A673 (cell line): ENCODE measurements at regions not wholly inside any gene's neighbourhood (a gene's known extent, or its start where the extent isn't known, plus 50 kb on each side); places are given as distances from the start of the nearest gene placed in this dataset.

Experiments
- BruUV-seq: library from RNA; stranded (reverse); fragments of 400-500 nt; replicated peaks from 2 replicates; lab custom pipeline; 2021; lab: Mats Ljungman, UMichigan
- CTCF ChIA-PET: fragments of 300-600 bp; sonication (Branson Sonifier 250); formaldehyde crosslinking; loops from one replicate; lab custom pipeline; 2022; ENCODE audit warnings: antibody characterized with exemption; lab: Charles Lee
- POLR2A ChIA-PET: fragments of 300-600 bp; sonication (Branson Sonifier 250); formaldehyde crosslinking; loops from one replicate; lab custom pipeline; 2022; ENCODE audit warnings: antibody characterized with exemption; ENCODE audit not compliant: low non-redundant PET; lab: Charles Lee
- DNase-seq: peaks from one replicate; pipeline ENCODE4 v3.0.0-alpha.2; 2015; ENCODE audit warnings: low spot score
- H3K27ac ChIP-seq: fragments of 200-600 bp; sonication (generic); 2 replicates; pipeline ENCODE4 v1.5.1; 2016; ENCODE audit warnings: mixed run types, low read depth, mild to moderate bottlenecking, mixed read lengths, antibody characterized with exemption, low read length; ENCODE audit not compliant: poor library complexity, severe bottlenecking
- H3K27me3 ChIP-seq: fragments of 200-600 bp; sonication (generic); replicated peaks from 2 replicates; pipeline ENCODE4 v1.6.1; 2017; ENCODE audit warnings: mixed run types, low read depth, mild to moderate bottlenecking, mixed read lengths, antibody characterized with exemption, low read length; ENCODE audit not compliant: insufficient read depth, poor library complexity
- H3K36me3 ChIP-seq: fragments of 200-600 bp; sonication (generic); 2 replicates; pipeline ENCODE4 v1.6.1; 2016; ENCODE audit warnings: mixed run types, mild to moderate bottlenecking, mixed read lengths, antibody characterized with exemption, low read length; ENCODE audit not compliant: insufficient read depth, poor library complexity, severe bottlenecking
- H3K4me1 ChIP-seq: fragments of 200-600 bp; sonication (generic); 2 replicates; pipeline ENCODE4 v1.6.1; 2017; ENCODE audit warnings: mixed run types, mild to moderate bottlenecking, mixed read lengths, antibody characterized with exemption, low read length; ENCODE audit not compliant: insufficient read depth, poor library complexity, severe bottlenecking
- H3K4me3 ChIP-seq: fragments of 200-600 bp; sonication (generic); 2 replicates; pipeline ENCODE4 v1.5.1; 2016; ENCODE audit warnings: low read depth, mixed run types, mild to moderate bottlenecking, mixed read lengths, low read length; ENCODE audit not compliant: poor library complexity, severe bottlenecking
- H3K9me3 ChIP-seq: fragments of 200-600 bp; sonication (generic); 2 replicates; pipeline ENCODE4 v1.6.1; 2016; ENCODE audit warnings: mixed run types, low read depth, mild to moderate bottlenecking, mixed read lengths, antibody characterized with exemption, low read length; ENCODE audit not compliant: poor library complexity, severe bottlenecking
- EZH2 ChIP-seq: fragments of 200-600 bp; sonication (generic); IDR thresholded peaks from 2 replicates; pipeline ENCODE4 v1.6.1; 2017; ENCODE audit warnings: borderline replicate concordance, low read depth, mild to moderate bottlenecking, mixed read lengths, antibody characterized with exemption, low read length; ENCODE audit not compliant: poor library complexity, severe bottlenecking
- intact Hi-C: fragments of 100-400 bp; cut with micrococcal nuclease; formaldehyde crosslinking; loops from one replicate; pipeline ENCODE4 v1.10.0; 2022; ENCODE audit not compliant: unreplicated experiment
- TF ChIP-seq, protein P1 (sequence below): fragments of 300-800, 200-600 bp; sonication (generic); conservative IDR thresholded peaks from 2 replicates; pipeline ENCODE4 v1.5.1; 2017; ENCODE audit warnings: low read depth, mild to moderate bottlenecking, antibody characterized with exemption, low read length, moderate library complexity, mixed read lengths

DNA sequence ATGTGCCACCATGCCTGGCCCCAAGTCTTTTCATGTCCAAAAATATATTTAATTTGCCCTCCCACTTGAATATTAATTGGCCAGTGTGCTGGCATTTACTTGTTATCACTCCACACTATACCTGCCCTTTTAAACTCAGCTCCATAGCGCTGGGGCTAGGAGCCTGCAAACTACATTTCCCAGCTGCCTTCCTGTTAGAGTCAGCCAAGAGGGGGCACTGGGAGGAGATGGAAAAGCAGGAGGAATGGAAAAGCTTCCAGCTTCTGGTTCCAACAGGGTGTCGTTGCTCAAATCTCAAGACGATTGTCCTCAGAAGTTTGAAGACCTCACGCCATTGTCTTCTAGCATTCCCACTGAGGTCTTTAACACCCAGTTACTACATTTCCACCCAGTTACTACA lies 315.5 kb downstream of the BCOR start:
- H3K4me1 ChIP-seq = no peaks in the 10 kb centered on the region
- TF ChIP-seq, protein P1, sequence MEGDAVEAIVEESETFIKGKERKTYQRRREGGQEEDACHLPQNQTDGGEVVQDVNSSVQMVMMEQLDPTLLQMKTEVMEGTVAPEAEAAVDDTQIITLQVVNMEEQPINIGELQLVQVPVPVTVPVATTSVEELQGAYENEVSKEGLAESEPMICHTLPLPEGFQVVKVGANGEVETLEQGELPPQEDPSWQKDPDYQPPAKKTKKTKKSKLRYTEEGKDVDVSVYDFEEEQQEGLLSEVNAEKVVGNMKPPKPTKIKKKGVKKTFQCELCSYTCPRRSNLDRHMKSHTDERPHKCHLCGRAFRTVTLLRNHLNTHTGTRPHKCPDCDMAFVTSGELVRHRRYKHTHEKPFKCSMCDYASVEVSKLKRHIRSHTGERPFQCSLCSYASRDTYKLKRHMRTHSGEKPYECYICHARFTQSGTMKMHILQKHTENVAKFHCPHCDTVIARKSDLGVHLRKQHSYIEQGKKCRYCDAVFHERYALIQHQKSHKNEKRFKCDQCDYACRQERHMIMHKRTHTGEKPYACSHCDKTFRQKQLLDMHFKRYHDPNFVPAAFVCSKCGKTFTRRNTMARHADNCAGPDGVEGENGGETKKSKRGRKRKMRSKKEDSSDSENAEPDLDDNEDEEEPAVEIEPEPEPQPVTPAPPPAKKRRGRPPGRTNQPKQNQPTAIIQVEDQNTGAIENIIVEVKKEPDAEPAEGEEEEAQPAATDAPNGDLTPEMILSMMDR = no peak
- TF ChIP-seq EZH2 = no peak
- H3K9me3 ChIP-seq = no peaks in the 10 kb centered on the region
- H3K27me3 ChIP-seq = no peaks in the 10 kb centered on the region
- ChIA-PET POLR2A (no interaction called here), CTCF (no interaction called here)
- no peak for DNase-seq
- no peak overlapping the region for H3K4me3 ChIP-seq
- no peak overlapping the region for H3K27ac ChIP-seq
- no peaks in the 10 kb centered on the region for H3K36me3 ChIP-seq
- no TSS peak for BruUV-seq
- intact Hi-C loops = no loop called here

GRCh38 chrX:39787999-39788398 lies 309.8 kb downstream of the BCOR start:
- POLR2A ChIA-PET = no interaction called here
- H3K9me3 ChIP-seq = no peaks in the 10 kb centered on the region
- no TSS peak for BruUV-seq

DNA sequence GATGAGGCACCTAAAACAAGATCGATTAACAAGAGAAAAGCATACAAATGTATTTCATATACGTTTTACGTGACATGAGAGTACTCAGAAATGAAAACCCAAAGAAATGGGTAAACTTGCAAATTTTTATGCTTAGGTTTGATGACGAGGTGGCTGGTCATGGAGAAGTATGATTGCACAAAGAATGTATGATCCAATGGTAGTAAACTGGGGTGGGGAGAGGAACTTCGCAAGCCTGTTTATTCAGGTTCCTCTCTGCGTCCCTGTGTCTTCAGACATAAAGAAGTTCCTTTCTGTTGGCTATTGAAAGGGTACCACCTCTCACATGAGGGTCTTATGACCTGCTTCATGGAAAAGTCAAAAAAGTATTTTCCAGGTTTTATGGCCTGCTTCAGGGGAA lies 309.2 kb downstream of the BCOR start:
- Histone ChIP-seq H3K4me1 (no peaks in the 10 kb centered on the region), H3K27me3 (no peaks in the 10 kb centered on the region), H3K36me3 (no peaks in the 10 kb centered on the region), H3K9me3 (no peaks in the 10 kb centered on the region), H3K4me3 (no peak overlapping the region), H3K27ac (no peak overlapping the region)
- no TSS peak for BruUV-seq
- TF ChIP-seq EZH2 = no peak
- TF ChIP-seq, protein P1 = no peak
- CTCF ChIA-PET = no interaction called here
- DNase-seq = no peak
- POLR2A ChIA-PET = no interaction called here
- intact Hi-C loops = no loop called here

More at GRCh38 chrX:39787999-39788398, 309.8 kb downstream of the BCOR start:
- Histone ChIP-seq H3K4me3 (no peak overlapping the region), H3K27me3 (no peaks in the 10 kb centered on the region), H3K36me3 (no peaks in the 10 kb centered on the region), H3K4me1 (no peaks in the 10 kb centered on the region), H3K27ac (no peak overlapping the region)
- intact Hi-C loops = no loop called here
- no peak for DNase-seq
- CTCF ChIA-PET = no interaction called here
- TF ChIP-seq, protein P1 = no peak
- TF ChIP-seq EZH2 = no peak
